ENCODE measurements at regions not wholly inside any gene's neighbourhood (a gene's known extent, or its start where the extent isn't known, plus 50 kb on each side); places are given as distances from the start of the nearest gene placed in this dataset.

GRCh38 chr9:129434187-129434586 lies 186.7 kb downstream of the C9orf50 start:
- TF ChIP-seq EZH2 (IDR thresholded peaks at IDR 0.05; ENCODE audit: low read depth): no peak
- no peak for TF ChIP-seq CTCF (conservative IDR thresholded peaks at IDR 0.05)
